Renal pelvis (tissue), 1 donor: ENCODE measurements at regions not wholly inside any gene's neighbourhood (a gene's known extent, or its start where the extent isn't known, plus 50 kb on each side); places are given as distances from the start of the nearest gene placed in this dataset.

ENCODE experiments used
- DNase-seq: peaks from one replicate; pipeline ENCODE4 v3.0.0-alpha.2; 2013

DNA sequence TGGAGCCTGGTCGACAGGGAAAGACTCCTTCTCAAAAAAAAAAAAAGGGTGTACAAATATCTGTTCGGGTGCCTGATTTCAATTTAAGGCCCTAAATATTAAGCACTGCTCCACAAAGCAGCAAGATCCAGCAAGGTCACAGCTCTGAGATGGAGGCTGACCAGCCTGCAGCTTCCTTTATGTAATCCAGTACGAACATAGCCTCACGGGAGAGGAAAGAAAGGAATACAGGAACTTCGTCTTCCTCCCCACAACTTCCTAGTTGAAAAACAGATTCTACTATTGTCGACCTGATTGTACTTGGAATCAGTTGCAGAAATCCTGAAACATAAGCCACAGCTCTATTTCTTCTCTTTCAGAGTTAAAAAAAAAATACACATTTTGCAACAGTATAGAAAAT lies 53.5 kb upstream of the TBC1D9 start:
- no peak for DNase-seq

DNA sequence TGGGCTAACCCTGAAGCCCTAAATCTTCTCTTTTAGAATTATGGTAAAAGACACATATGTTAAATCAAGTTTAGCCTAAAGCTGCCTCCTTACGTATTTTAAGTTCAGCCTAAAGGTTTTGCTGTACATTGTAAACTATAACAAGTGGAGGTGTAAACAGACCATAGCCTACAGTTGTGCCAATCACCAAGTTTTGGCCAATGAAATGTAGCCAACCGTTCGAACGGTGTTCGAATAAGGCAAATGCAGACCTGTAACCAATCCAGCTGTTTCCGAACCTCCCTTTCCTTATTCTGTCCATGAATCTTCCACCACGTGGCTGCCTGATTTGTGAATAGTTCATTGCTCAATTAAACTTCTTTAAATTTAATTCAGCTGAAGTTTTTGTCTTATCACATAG lies 52.1 kb upstream of the TBC1D9 start:
- DNase-seq, result peak; percentile 8

GRCh38 chr4:140807491-140808252 lies 51.5 kb upstream of the TBC1D9 start:
- DNase-seq, result peak; percentile 69

- DNase-seq, result no peak
Observed at GRCh38 chr4:140806163-140806562, 50.0 kb upstream of the TBC1D9 start.
